ENCODE measurements at regions not wholly inside any gene's neighbourhood (a gene's known extent, or its start where the extent isn't known, plus 50 kb on each side); places are given as distances from the start of the nearest gene placed in this dataset.

DNA sequence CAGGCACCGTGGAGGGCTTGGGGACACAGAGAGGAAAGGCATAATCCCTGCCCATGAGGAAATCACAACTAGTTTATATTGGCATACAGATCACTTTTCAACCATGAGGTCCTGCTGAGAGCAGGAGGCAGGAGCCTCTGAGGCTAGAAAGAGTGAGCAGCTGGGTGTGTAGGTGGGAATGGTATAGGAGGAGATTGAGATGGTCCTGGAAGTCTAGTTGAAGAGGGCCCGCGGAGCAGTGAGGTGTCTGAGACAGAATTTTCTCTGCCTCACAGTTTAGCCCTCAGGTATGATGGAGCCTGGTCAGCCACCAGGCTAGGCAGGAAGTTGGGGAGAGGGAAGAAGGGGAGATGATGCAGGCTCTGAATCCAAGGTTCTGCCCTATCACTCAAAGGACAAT is 54.7 kb upstream of the JDP2 start:
- no peak overlapping the region for H3K4me3 Mint-ChIP-seq
- POLR2A ChIA-PET, result no interaction called here
- DNase-seq (no peak), ATAC-seq (no peak)
- peaks cover 0 to 18% (median 12%) of the 10 kb centered on the region in 5 donors for H3K27me3 Mint-ChIP-seq
- peaks cover 0 to 2% (median 0%) of the 10 kb centered on the region in 3 donors for H3K36me3 Mint-ChIP-seq
- H3K4me1 Mint-ChIP-seq, result no peaks in the 10 kb centered on the region
- H3K27ac Mint-ChIP-seq, result peak overlapping the region in 1 of 10 donors; percentile 38
- H3K9me3 Mint-ChIP-seq, result peaks cover 0 to 2% (median 0%) of the 10 kb centered on the region in 9 donors

GRCh38 chr14:75373616-75374015 is 54.2 kb upstream of the JDP2 start:
- Mint-ChIP-seq H3K36me3 (peaks cover 0 to 2% (median 0%) of the 10 kb centered on the region in 3 donors), H3K4me1 (no peaks in the 10 kb centered on the region), H3K27ac (no peak overlapping the region), H3K9me3 (peaks cover 0 to 2% (median 0%) of the 10 kb centered on the region in 9 donors), H3K4me3 (no peak overlapping the region), H3K27me3 (peaks cover 0 to 18% (median 12%) of the 10 kb centered on the region in 5 donors)
- ATAC-seq, result no peak
- POLR2A ChIA-PET, result no interaction called here
- no peak for DNase-seq

DNA sequence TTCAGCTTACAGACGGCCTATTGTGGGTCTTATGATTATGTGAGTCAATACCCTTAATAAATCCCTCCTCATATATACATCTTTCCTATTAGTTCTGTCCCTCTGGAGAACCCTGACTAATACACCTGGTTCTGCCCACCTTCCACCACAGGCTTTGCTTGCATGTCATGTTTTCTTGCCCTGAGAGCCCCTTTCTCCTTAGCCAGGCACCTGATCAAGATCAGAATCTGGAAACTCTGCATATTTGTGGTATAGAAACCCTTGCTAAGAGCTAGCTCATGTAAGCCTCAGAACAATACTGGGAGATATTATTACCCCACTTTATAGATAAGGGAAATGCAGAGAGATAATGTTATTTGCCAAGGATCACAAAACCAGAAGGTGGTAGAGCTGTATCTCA is 52.9 kb upstream of the JDP2 start:
- ATAC-seq (no peak), DNase-seq (no peak)
- POLR2A ChIA-PET, result no interaction called here
- Mint-ChIP-seq H3K27me3 (peaks cover 0 to 18% (median 10%) of the 10 kb centered on the region in 5 donors), H3K4me1 (no peaks in the 10 kb centered on the region), H3K4me3 (no peak overlapping the region), H3K27ac (no peak overlapping the region), H3K36me3 (no peaks in the 10 kb centered on the region), H3K9me3 (no peaks in the 10 kb centered on the region)

DNA sequence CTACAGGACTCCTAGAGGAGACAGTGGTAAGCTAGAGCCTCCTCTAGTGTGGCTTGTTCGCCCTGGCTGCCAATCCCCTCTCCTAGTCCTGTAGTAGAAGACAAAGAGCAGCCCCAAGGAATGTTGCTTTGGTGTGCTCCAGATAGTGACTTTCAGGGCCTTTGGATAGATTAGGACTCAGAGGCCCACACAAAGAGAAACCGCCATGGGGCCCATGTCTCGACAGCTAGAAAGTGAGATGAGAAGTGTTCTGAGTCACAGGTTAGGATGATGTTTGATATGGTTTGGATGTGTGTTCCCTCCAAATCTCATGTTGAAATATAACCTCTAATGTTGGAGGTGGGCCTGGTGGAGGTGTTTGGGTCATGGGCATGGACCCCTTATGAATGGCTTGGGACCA is 51.8 kb upstream of the JDP2 start:
- DNase-seq (no peak), ATAC-seq (no peak)
- Mint-ChIP-seq H3K27ac (no peak overlapping the region), H3K4me3 (no peak overlapping the region), H3K4me1 (no peaks in the 10 kb centered on the region), H3K36me3 (no peaks in the 10 kb centered on the region), H3K9me3 (no peaks in the 10 kb centered on the region), H3K27me3 (peaks cover 0 to 18% (median 10%) of the 10 kb centered on the region in 5 donors)
- POLR2A ChIA-PET, result no interaction called here

Data from naive thymus-derived CD8-positive, alpha-beta T cell (primary cell).